Urothelium cell line (cell line): ENCODE measurements at regions not wholly inside any gene's neighbourhood (a gene's known extent, or its start where the extent isn't known, plus 50 kb on each side); places are given as distances from the start of the nearest gene placed in this dataset.
A peak's percentile ranks its signal among the peaks of the same experiment; 100 is the strongest.
"Not testable (repeated sequence)": the region's sequence is repeated elsewhere in the genome, so short reads cannot be mapped to it uniquely, and the experiment has no call there.

Source experiments
- DNase-seq: peaks from one replicate; pipeline ENCODE4 v3.0.0; 2011; ENCODE audit warnings: low spot score, mixed read lengths
- FAIRE-seq: peaks from 2 replicates; lab custom pipeline; 2011; peaks lifted over from hg19 to GRCh38; lab: Jason Lieb, UNC

- FAIRE-seq (no peak), DNase-seq (no peak)
These were observed 143.1 kb upstream of the CTAGE1 start for GRCh38 chr18:22560797-22561196.

GRCh38 chr18:22563164-22563583, 145.5 kb upstream of the CTAGE1 start:
- FAIRE-seq (peak; percentile 96), DNase-seq (peak; percentile 85)

GRCh38 chr18:22564036-22564435, 146.3 kb upstream of the CTAGE1 start:
- FAIRE-seq, result no peak
- DNase-seq, result peak; percentile 45

- FAIRE-seq, result no peak
- no peak for DNase-seq
These were observed 149.1 kb upstream of the CTAGE1 start for GRCh38 chr18:22566703-22567420.

- DNase-seq (no peak), FAIRE-seq (no peak)
These were observed 150.1 kb upstream of the CTAGE1 start for GRCh38 chr18:22567794-22568193.

GRCh38 chr18:22570492-22570891, 152.8 kb upstream of the CTAGE1 start:
- FAIRE-seq, result peak; percentile 9
- DNase-seq, result no peak

- DNase-seq, result no peak
- no peak for FAIRE-seq
These were observed 154.6 kb upstream of the CTAGE1 start for GRCh38 chr18:22572341-22572740.

- no peak for FAIRE-seq
- DNase-seq, result no peak
These were observed 161.6 kb upstream of the CTAGE1 start for GRCh38 chr18:22579271-22579670.

GRCh38 chr18:22585333-22585732, 167.6 kb upstream of the CTAGE1 start:
- DNase-seq (no peak), FAIRE-seq (no peak)

GRCh38 chr18:22585821-22586220, 168.1 kb upstream of the CTAGE1 start:
- FAIRE-seq, result no peak
- no peak for DNase-seq

GRCh38 chr18:22591222-22591621, 173.5 kb upstream of the CTAGE1 start:
- FAIRE-seq, result no peak
- DNase-seq, result no peak

- DNase-seq, result no peak
- no peak for FAIRE-seq
These were observed 176.5 kb upstream of the CTAGE1 start for GRCh38 chr18:22594155-22594690.

- no peak for DNase-seq
- FAIRE-seq, result no peak
These were observed 183.8 kb upstream of the CTAGE1 start for GRCh38 chr18:22601481-22601880.

- FAIRE-seq, DNase-seq: not testable (repeated sequence)
These were observed 184.7 kb upstream of the CTAGE1 start for GRCh38 chr18:22602456-22602855.

- DNase-seq (no peak), FAIRE-seq (no peak)
These were observed 186.2 kb upstream of the CTAGE1 start for GRCh38 chr18:22603902-22604301.

- DNase-seq, result no peak
- no peak for FAIRE-seq
These were observed 186.8 kb upstream of the CTAGE1 start for GRCh38 chr18:22604390-22604985.

GRCh38 chr18:22604986-22605421, 187.3 kb upstream of the CTAGE1 start:
- DNase-seq, result peak; percentile 32
- FAIRE-seq, result no peak

GRCh38 chr18:22605736-22606135, 188.0 kb upstream of the CTAGE1 start:
- no peak for FAIRE-seq
- DNase-seq, result no peak

- FAIRE-seq (peak; percentile 27), DNase-seq (no peak)
These were observed 189.0 kb upstream of the CTAGE1 start for GRCh38 chr18:22606563-22607283.

GRCh38 chr18:22607284-22607635, 189.5 kb upstream of the CTAGE1 start:
- FAIRE-seq (no peak), DNase-seq (no peak)

- FAIRE-seq (no peak), DNase-seq (no peak)
These were observed 191.1 kb upstream of the CTAGE1 start for GRCh38 chr18:22608847-22609246.

GRCh38 chr18:22609642-22610041, 191.9 kb upstream of the CTAGE1 start:
- DNase-seq (peak; percentile 55), FAIRE-seq (peak; percentile 13)
